Lung (tissue), 12 donors: ENCODE measurements at regions not wholly inside any gene's neighbourhood (a gene's known extent, or its start where the extent isn't known, plus 50 kb on each side); places are given as distances from the start of the nearest gene placed in this dataset. TPM values are rescaled to one million over a fixed set of nuclear protein-coding genes. Genes with fewer than 3 reads are reported as not detected.

ENCODE experiments used
- ATAC-seq: fragments of 200-7000 bp; cut with Tn5 transposase; one replicate; pipeline ENCODE4 v1.9.1; 2020; ENCODE audit warnings: moderate number of reproducible peaks; ENCODE audit not compliant: insufficient read depth, low FRiP score
- DNase-seq, 3 donors: peaks; one replicate each; pipeline ENCODE4 v3.0.0-alpha.2; 2013 to 2017
- H3K27ac ChIP-seq, 2 donors: one replicate each; pipeline ENCODE4 v1.5.1; 2013; ENCODE audit warnings: mild to moderate bottlenecking in 2 of 2, moderate library complexity in 2 of 2, control low read depth in 1 of 2, inconsistent platforms in 1 of 2, low read depth in 1 of 2, low read length in 1 of 2
- H3K27me3 ChIP-seq, 3 donors: one replicate each; pipeline ENCODE4 v1.5.1; 2013; ENCODE audit warnings: low read length in 2 of 3; ENCODE audit not compliant: control insufficient read depth in 3 of 3, insufficient read depth in 3 of 3
- H3K36me3 ChIP-seq, 4 donors: one replicate each; pipeline ENCODE4 v1.5.1; 2013; ENCODE audit warnings: low read length in 4 of 4, mild to moderate bottlenecking in 1 of 4, moderate library complexity in 1 of 4; ENCODE audit not compliant: control insufficient read depth in 4 of 4, insufficient read depth in 4 of 4
- H3K4me1 ChIP-seq, 5 donors: one replicate each; pipeline ENCODE4 v1.5.1; 2013; ENCODE audit warnings: low read length in 5 of 5, mild to moderate bottlenecking in 2 of 5, moderate library complexity in 1 of 5; ENCODE audit not compliant: control insufficient read depth in 5 of 5, insufficient read depth in 5 of 5
- H3K4me3 ChIP-seq: one replicate; pipeline ENCODE4 v1.5.1; 2013; ENCODE audit warnings: mild to moderate bottlenecking, control low read depth, moderate library complexity
- H3K9ac ChIP-seq, 2 donors: one replicate each; pipeline ENCODE4 v1.5.1; 2013; ENCODE audit warnings: low read length in 2 of 2, control low read depth in 1 of 2; ENCODE audit not compliant: insufficient read depth in 1 of 2
- H3K9me3 ChIP-seq, 4 donors: one replicate each; pipeline ENCODE4 v1.5.1; 2013; ENCODE audit warnings: low read length in 3 of 4, mild to moderate bottlenecking in 1 of 4, moderate library complexity in 1 of 4; ENCODE audit not compliant: control insufficient read depth in 4 of 4, insufficient read depth in 3 of 4
- WGBS, 2 donors: extraction: QIAGEN DNeasy Blood & Tissue Kit; methylation state at CpG; one replicate each; pipeline ENCODE4 v1.1.7; 2013; 5-methylcytosine and 5-hydroxymethylcytosine counted together
- small RNA-seq: library from RNA; depleted of rRNA; stranded (forward); fragments of <200 nt; gene quantifications from one replicate; pipeline ENCODE3, GENCODE V24; 2014; ENCODE audit warnings: low replicate concordance
- TF ChIP-seq, protein P1 (sequence below): IDR thresholded peaks from 2 replicates; pipeline ENCODE4 v1.5.1; 2012; ENCODE audit warnings: mild to moderate bottlenecking; ENCODE audit errors: control extremely low read depth, extremely low read depth
- donor health status: control.
- donor health status: control.
- donor health status: Bipolar disorder and iron deficiency.
- donor health status: healthy.
- donor health status: DM: yes; HTN: yes; CAD: no.

DNA sequence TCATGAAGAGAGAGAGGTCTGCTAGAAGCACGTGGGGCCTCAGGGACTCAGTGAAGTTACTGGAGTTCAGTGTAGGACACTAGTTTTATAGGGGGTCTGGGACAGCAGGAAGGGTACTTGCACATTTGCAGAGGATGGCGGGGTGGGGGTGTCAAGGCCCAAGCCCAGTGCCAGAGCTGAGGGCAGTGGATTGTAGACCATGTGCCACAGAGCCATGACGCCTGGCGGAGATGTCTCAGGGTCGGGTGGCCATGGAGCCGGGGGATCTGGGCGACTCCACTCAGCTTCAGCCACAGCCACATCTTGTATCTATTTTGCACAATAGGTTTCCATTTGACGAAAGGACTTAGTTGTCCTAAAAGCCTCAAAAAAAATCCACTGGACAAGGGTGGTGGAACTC is 50.4 kb upstream of the RGMA start:
- Histone ChIP-seq H3K9me3 (peaks cover 0 to 3% (median 0%) of the 10 kb centered on the region in 4 donors), H3K4me3 (no peak overlapping the region), H3K36me3 (no peaks in the 10 kb centered on the region), H3K27ac (no peak overlapping the region), H3K4me1 (no peaks in the 10 kb centered on the region), H3K9ac (no peak overlapping the region), H3K27me3 (no peaks in the 10 kb centered on the region)
- TF ChIP-seq, protein P1, sequence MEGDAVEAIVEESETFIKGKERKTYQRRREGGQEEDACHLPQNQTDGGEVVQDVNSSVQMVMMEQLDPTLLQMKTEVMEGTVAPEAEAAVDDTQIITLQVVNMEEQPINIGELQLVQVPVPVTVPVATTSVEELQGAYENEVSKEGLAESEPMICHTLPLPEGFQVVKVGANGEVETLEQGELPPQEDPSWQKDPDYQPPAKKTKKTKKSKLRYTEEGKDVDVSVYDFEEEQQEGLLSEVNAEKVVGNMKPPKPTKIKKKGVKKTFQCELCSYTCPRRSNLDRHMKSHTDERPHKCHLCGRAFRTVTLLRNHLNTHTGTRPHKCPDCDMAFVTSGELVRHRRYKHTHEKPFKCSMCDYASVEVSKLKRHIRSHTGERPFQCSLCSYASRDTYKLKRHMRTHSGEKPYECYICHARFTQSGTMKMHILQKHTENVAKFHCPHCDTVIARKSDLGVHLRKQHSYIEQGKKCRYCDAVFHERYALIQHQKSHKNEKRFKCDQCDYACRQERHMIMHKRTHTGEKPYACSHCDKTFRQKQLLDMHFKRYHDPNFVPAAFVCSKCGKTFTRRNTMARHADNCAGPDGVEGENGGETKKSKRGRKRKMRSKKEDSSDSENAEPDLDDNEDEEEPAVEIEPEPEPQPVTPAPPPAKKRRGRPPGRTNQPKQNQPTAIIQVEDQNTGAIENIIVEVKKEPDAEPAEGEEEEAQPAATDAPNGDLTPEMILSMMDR = no peak
- ATAC-seq (no peak), DNase-seq (no peak)
- WGBS, 2 donors = 91 to 96% methylated on average over 8 of the region's 8 CpGs

DNA sequence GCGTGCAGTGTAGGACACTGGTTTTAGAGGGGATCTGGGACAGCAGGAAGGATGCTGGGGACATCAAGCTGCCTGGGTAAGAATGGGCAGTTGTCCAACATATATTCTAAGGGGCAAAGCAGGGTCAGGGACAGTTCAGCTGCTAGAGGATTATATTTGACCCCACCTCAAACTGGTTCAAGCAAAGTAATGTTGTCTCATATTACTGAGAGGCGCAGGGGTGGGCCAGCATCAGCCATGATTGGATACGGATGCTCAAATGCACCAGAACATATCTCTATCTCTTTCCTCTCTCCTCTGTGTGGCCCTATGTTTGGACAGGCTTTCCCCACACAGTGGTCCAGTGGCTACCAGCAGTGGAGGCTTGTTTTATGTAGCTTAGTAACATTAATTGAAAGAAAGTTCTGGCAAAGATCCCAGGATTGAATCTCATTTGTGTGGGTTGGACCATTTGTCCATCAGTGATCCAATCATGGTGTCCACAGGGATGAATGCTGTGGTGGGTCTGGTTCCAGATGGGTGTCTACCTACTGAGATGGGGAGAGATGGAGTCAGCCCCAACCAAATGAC is 49.8 kb upstream of the RGMA start:
- Histone ChIP-seq H3K4me1 (no peaks in the 10 kb centered on the region), H3K9me3 (peaks cover 0 to 3% (median 0%) of the 10 kb centered on the region in 4 donors), H3K9ac (no peak overlapping the region), H3K4me3 (no peak overlapping the region), H3K36me3 (no peaks in the 10 kb centered on the region), H3K27me3 (no peaks in the 10 kb centered on the region), H3K27ac (no peak overlapping the region)
- WGBS, 2 donors = 94 to 96% methylated on average over 3 of the region's 3 CpGs
- TF ChIP-seq, protein P1 = no peak
- ATAC-seq (no peak), DNase-seq (no peak)

Small RNA genes in the stretch of these regions (small RNA-seq; reads per million reads assigned to genes)
- gene AC103996.1 = not detected
- not detected for gene AC112693.2
